ENCODE measurements at regions not wholly inside any gene's neighbourhood (a gene's known extent, or its start where the extent isn't known, plus 50 kb on each side); places are given as distances from the start of the nearest gene placed in this dataset.

DNA sequence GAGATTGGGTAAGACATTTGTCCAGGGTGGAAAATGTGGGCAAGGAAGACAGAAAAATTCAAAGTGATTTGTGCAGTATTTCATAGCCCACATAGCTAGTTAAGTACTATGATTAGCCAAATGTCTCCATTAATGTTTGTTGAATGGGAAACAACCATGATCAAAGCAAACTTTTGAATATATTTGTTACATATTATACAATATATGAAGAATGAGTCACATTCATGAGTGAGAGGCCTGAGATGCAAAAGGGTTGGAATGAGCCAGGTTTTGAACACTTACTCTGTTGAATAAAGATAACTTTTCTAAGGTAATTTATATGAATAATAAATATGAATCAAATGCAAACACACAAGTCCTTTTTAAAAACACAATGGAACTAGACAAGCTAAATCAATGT, 984.5 kb upstream of the CDH2 start:
- no peak overlapping the region for H3K27ac ChIP-seq
- no peaks in the 10 kb centered on the region for H3K9me3 ChIP-seq
- no peak overlapping the region for H3K4me3 ChIP-seq
- H3K27me3 ChIP-seq, result no peaks in the 10 kb centered on the region
- no peak for ATAC-seq
- H3K36me3 ChIP-seq, result no peaks in the 10 kb centered on the region
- no peak for TF ChIP-seq POLR2AphosphoS5 (IDR thresholded peaks at IDR 0.05)
- TF ChIP-seq POLR2A (IDR thresholded peaks at IDR 0.05), result no peak
- TF ChIP-seq, protein P1, sequence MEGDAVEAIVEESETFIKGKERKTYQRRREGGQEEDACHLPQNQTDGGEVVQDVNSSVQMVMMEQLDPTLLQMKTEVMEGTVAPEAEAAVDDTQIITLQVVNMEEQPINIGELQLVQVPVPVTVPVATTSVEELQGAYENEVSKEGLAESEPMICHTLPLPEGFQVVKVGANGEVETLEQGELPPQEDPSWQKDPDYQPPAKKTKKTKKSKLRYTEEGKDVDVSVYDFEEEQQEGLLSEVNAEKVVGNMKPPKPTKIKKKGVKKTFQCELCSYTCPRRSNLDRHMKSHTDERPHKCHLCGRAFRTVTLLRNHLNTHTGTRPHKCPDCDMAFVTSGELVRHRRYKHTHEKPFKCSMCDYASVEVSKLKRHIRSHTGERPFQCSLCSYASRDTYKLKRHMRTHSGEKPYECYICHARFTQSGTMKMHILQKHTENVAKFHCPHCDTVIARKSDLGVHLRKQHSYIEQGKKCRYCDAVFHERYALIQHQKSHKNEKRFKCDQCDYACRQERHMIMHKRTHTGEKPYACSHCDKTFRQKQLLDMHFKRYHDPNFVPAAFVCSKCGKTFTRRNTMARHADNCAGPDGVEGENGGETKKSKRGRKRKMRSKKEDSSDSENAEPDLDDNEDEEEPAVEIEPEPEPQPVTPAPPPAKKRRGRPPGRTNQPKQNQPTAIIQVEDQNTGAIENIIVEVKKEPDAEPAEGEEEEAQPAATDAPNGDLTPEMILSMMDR (IDR thresholded peaks at IDR 0.05), result no peak
- no peak for TF ChIP-seq EP300 (IDR thresholded peaks at IDR 0.05)
- H3K4me1 ChIP-seq, result peaks cover 0 to 24% (median 0%) of the 10 kb centered on the region in 3 donors

DNA sequence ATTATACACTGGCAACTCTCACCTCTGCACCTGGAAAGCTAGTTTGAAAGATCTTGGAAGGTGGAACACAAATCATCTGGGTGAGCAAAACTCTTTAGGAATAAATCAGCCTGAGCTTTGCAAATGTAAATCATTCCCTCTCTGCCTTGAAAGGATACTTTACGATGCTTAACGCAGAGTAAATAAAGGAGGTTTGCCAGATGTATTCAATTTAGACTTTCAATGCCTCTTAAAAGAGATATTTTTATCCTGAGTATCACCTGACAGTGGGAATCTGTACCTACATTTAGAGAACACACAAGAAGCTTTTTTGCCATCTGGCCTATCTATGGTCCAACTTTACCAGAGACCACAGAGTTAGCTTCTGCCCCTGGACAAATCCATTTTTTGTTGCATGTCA, 983.2 kb upstream of the CDH2 start:
- no peak for ATAC-seq
- TF ChIP-seq EP300 (IDR thresholded peaks at IDR 0.05), result no peak
- TF ChIP-seq, protein P1 (IDR thresholded peaks at IDR 0.05), result no peak
- TF ChIP-seq POLR2AphosphoS5 (IDR thresholded peaks at IDR 0.05), result no peak
- no peak for TF ChIP-seq POLR2A (IDR thresholded peaks at IDR 0.05)
- Histone ChIP-seq H3K27me3 (no peaks in the 10 kb centered on the region), H3K9me3 (no peaks in the 10 kb centered on the region), H3K36me3 (no peaks in the 10 kb centered on the region), H3K27ac (no peak overlapping the region), H3K4me1 (peaks cover 0 to 22% (median 0%) of the 10 kb centered on the region in 3 donors), H3K4me3 (no peak overlapping the region)
- 8 to 14% methylated on average over 2 of the region's 2 CpGs for WGBS, 2 donors (ENCODE audit: low coverage in 1 of 2)

DNA sequence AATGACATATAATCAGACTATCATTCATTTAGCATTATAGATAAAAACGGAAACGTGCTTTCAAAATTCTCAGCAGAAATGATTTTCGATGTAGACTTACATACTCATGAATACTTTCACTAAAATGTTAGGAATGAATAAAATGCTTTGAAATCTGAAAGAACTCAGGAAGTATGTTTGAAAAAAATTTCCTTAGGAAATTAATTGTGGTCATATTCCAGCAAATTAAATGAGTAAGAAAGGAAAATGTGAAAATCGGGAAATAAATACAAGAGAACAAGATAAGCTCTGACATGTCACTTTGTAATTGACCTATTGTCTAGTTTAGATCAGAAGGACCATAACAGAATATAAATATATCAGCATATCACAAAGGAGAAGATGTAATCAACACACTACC, 981.0 kb upstream of the CDH2 start:
- H3K4me1 ChIP-seq, result peaks cover 0 to 14% (median 0%) of the 10 kb centered on the region in 3 donors
- no peaks in the 10 kb centered on the region for H3K9me3 ChIP-seq
- no peaks in the 10 kb centered on the region for H3K36me3 ChIP-seq
- ATAC-seq, result no peak
- TF ChIP-seq, protein P1 (IDR thresholded peaks at IDR 0.05), result no peak
- no peak for TF ChIP-seq POLR2A (IDR thresholded peaks at IDR 0.05)
- no peak for TF ChIP-seq POLR2AphosphoS5 (IDR thresholded peaks at IDR 0.05)
- no peak for TF ChIP-seq EP300 (IDR thresholded peaks at IDR 0.05)
- WGBS, 2 donors (ENCODE audit: low coverage in 1 of 2), result 87 to 92% methylated on average over 4 of the region's 4 CpGs
- H3K27ac ChIP-seq, result no peak overlapping the region
- no peaks in the 10 kb centered on the region for H3K27me3 ChIP-seq
- H3K4me3 ChIP-seq, result no peak overlapping the region

DNA sequence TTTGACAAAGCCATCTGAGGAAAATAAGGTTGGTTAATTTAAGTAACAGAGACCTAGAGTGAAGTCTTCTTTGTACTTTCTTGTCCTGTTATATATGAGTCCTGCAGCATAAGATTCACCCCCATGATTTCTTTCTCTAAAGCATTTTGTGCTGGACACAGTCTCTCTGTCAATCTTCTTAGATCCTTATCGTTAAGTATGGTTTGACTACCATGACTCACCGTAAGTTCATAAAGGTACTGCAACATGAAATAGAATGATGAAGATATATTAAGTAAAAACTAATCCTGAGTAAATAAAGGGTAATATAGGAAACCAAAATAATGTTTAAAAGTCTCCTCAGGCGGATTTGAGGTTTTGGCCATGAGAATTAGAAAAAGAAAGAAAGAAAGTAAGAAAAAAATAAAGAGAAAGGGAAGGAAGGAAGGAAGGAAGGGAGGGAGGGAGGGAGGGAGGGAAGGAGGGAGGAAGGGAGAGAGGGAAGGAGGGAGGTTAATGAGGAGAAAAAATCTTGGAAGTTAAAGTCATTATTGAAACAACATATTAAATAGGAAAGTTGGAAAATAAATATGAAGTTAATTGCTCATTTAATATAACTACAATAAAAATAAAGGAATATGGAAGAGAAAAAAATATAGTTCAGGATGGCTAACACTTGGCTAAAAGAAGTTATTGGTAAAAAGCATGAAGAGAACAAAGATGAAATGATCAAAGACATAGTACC, 980.3 kb upstream of the CDH2 start:
- Histone ChIP-seq H3K27me3 (no peaks in the 10 kb centered on the region), H3K4me3 (no peak overlapping the region), H3K9me3 (no peaks in the 10 kb centered on the region), H3K4me1 (peaks cover 0 to 14% (median 0%) of the 10 kb centered on the region in 3 donors), H3K36me3 (no peaks in the 10 kb centered on the region), H3K27ac (no peak overlapping the region)
- ATAC-seq, result no peak
- WGBS, 2 donors (ENCODE audit: low coverage in 1 of 2), result 83 to 94% methylated on average over 2 to 3 of the region's 3 CpGs
- TF ChIP-seq POLR2AphosphoS5 (IDR thresholded peaks at IDR 0.05) (no peak), EP300 (IDR thresholded peaks at IDR 0.05) (no peak), POLR2A (IDR thresholded peaks at IDR 0.05) (no peak)
- TF ChIP-seq, protein P1 (IDR thresholded peaks at IDR 0.05), result no peak

DNA sequence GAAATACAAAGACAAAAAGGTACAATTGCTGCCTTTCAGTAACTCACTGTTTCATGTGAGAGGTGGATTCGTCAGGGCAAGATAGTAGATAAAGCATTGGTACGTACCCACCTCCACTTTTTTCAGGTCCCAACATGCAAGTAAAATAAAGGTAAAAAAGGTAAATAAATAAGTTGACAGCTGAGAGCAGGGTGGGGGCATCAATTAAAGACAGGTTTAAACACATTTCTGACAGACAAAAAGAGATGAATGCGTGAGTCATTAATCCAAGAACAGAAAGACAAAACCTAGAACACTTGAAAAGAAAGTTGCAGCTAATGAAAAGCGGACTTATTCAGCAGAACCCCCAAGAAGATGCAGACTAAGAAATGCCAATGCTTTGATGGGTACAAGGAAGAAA, 979.6 kb upstream of the CDH2 start:
- H3K4me1 ChIP-seq, result peaks cover 0 to 14% (median 0%) of the 10 kb centered on the region in 3 donors
- TF ChIP-seq POLR2A (IDR thresholded peaks at IDR 0.05) (no peak), POLR2AphosphoS5 (IDR thresholded peaks at IDR 0.05) (no peak), EP300 (IDR thresholded peaks at IDR 0.05) (no peak)
- TF ChIP-seq, protein P1 (IDR thresholded peaks at IDR 0.05), result no peak
- H3K27ac ChIP-seq, result no peak overlapping the region
- H3K9me3 ChIP-seq, result no peaks in the 10 kb centered on the region
- H3K27me3 ChIP-seq, result no peaks in the 10 kb centered on the region
- no peak for ATAC-seq
- H3K4me3 ChIP-seq, result no peak overlapping the region
- WGBS, 2 donors (ENCODE audit: low coverage in 1 of 2), result 81 to 92% methylated on average over 2 to 4 of the region's 4 CpGs
- H3K36me3 ChIP-seq, result no peaks in the 10 kb centered on the region
